AG09319 (cell line): ENCODE measurements at regions not wholly inside any gene's neighbourhood (a gene's known extent, or its start where the extent isn't known, plus 50 kb on each side); places are given as distances from the start of the nearest gene placed in this dataset.
"Not testable (repeated sequence)": the region's sequence is repeated elsewhere in the genome, so short reads cannot be mapped to it uniquely, and the experiment has no call there.

ENCODE experiments used
- DNase-seq: peaks from one replicate; pipeline ENCODE4 v3.0.0-alpha.2; 2010; ENCODE audit warnings: low read depth; ENCODE audit errors: extremely low read depth
- CTCF ChIP-seq: IDR thresholded peaks from 2 replicates; pipeline ENCODE4 v1.5.1; 2011; ENCODE audit warnings: low read depth, mild to moderate bottlenecking, inconsistent platforms, low read length, moderate library complexity

GRCh38 chr2:65930259-65930658, 497.9 kb upstream of the SPRED2 start:
- DNase-seq, result no peak
- TF ChIP-seq CTCF, result no peak

- not testable (repeated sequence) for DNase-seq
These were observed 497.3 kb upstream of the SPRED2 start for GRCh38 chr2:65929664-65930063.

GRCh38 chr2:65922794-65923193, 490.4 kb upstream of the SPRED2 start:
- no peak for TF ChIP-seq CTCF
- DNase-seq, result no peak

- no peak for TF ChIP-seq CTCF
- no peak for DNase-seq
These were observed 489.6 kb upstream of the SPRED2 start for GRCh38 chr2:65922030-65922429.

- no peak for TF ChIP-seq CTCF
- DNase-seq, result no peak
These were observed 488.7 kb upstream of the SPRED2 start for GRCh38 chr2:65921116-65921515.

- TF ChIP-seq CTCF, result no peak
- no peak for DNase-seq
These were observed 488.3 kb upstream of the SPRED2 start for GRCh38 chr2:65920659-65921058.

GRCh38 chr2:65919550-65920188, 487.3 kb upstream of the SPRED2 start:
- TF ChIP-seq CTCF, result no peak
- DNase-seq, result no peak

- no peak for DNase-seq
- TF ChIP-seq CTCF, result no peak
These were observed 486.4 kb upstream of the SPRED2 start for GRCh38 chr2:65918760-65919187.
